ENCODE measurements at regions not wholly inside any gene's neighbourhood (a gene's known extent, or its start where the extent isn't known, plus 50 kb on each side); places are given as distances from the start of the nearest gene placed in this dataset.

- Histone ChIP-seq H4K20me1 (ENCODE audit: insufficient read depth, low read length) (no peaks in the 10 kb centered on the region), H3K9me2 (replicated peaks; ENCODE audit: insufficient read depth, low read length) (no peaks in the 10 kb centered on the region), H3K4me1 (ENCODE audit: low read length) (no peaks in the 10 kb centered on the region), H3K4me2 (ENCODE audit: low read depth, low read length) (no peak overlapping the region), H3K4me3 (ENCODE audit: low read length) (no peak overlapping the region), H3K9me3 (replicated peaks; ENCODE audit: insufficient read depth, low read length) (no peaks in the 10 kb centered on the region), H2AFZ (ENCODE audit: low read length) (no peak overlapping the region), H3K27ac (ENCODE audit: low read length) (no peak overlapping the region), H3K79me2 (ENCODE audit: low read length) (no peaks in the 10 kb centered on the region), H3K27me3 (replicated peaks; ENCODE audit: insufficient read depth, low read length) (no peaks in the 10 kb centered on the region), H3F3A (ENCODE audit: insufficient read depth, low read length) (no peaks in the 10 kb centered on the region), H3K36me3 (replicated peaks; ENCODE audit: insufficient read depth, low read length) (no peaks in the 10 kb centered on the region), H3K9ac (ENCODE audit: low read length) (no peak overlapping the region)
- no peak for DNase-seq
- TF ChIP-seq CTCF (IDR thresholded peaks at IDR 0.05; ENCODE audit: low read length) (no peak), EZH2phosphoT487 (IDR thresholded peaks at IDR 0.05; ENCODE audit: low read length) (no peak), EZH2 (optimal IDR thresholded peaks at IDR 0.05; ENCODE audit: low read depth, low read length) (no peak)
Measured at GRCh38 chr1:67594764-67595163, 90.2 kb upstream of the GADD45A start.

- no peaks in the 10 kb centered on the region for H3K9me2 ChIP-seq (replicated peaks; ENCODE audit: insufficient read depth, low read length)
- no peaks in the 10 kb centered on the region for H3K36me3 ChIP-seq (replicated peaks; ENCODE audit: insufficient read depth, low read length)
- H3K4me1 ChIP-seq (ENCODE audit: low read length) = no peaks in the 10 kb centered on the region
- no peaks in the 10 kb centered on the region for H3K79me2 ChIP-seq (ENCODE audit: low read length)
- no peaks in the 10 kb centered on the region for H3K9me3 ChIP-seq (replicated peaks; ENCODE audit: insufficient read depth, low read length)
- DNase-seq = no peak
- no peak overlapping the region for H3K9ac ChIP-seq (ENCODE audit: low read length)
- TF ChIP-seq EZH2 (optimal IDR thresholded peaks at IDR 0.05; ENCODE audit: low read depth, low read length) = no peak
- TF ChIP-seq CTCF (IDR thresholded peaks at IDR 0.05; ENCODE audit: low read length) = no peak
- TF ChIP-seq EZH2phosphoT487 (IDR thresholded peaks at IDR 0.05; ENCODE audit: low read length) = no peak
- H3K4me2 ChIP-seq (ENCODE audit: low read depth, low read length) = no peak overlapping the region
- no peaks in the 10 kb centered on the region for H3K27me3 ChIP-seq (replicated peaks; ENCODE audit: insufficient read depth, low read length)
- H3K27ac ChIP-seq (ENCODE audit: low read length) = no peak overlapping the region
- H4K20me1 ChIP-seq (ENCODE audit: insufficient read depth, low read length) = no peaks in the 10 kb centered on the region
- H3K4me3 ChIP-seq (ENCODE audit: low read length) = no peak overlapping the region
- H3F3A ChIP-seq (ENCODE audit: insufficient read depth, low read length) = no peaks in the 10 kb centered on the region
- H2AFZ ChIP-seq (ENCODE audit: low read length) = no peak overlapping the region
Measured at GRCh38 chr1:67596674-67597073, 88.3 kb upstream of the GADD45A start.

GRCh38 chr1:67597336-67597735, 87.7 kb upstream of the GADD45A start:
- no peak for DNase-seq
- Histone ChIP-seq H4K20me1 (ENCODE audit: insufficient read depth, low read length) (no peaks in the 10 kb centered on the region), H3K4me3 (ENCODE audit: low read length) (no peak overlapping the region), H3K9me3 (replicated peaks; ENCODE audit: insufficient read depth, low read length) (no peaks in the 10 kb centered on the region), H3K27me3 (replicated peaks; ENCODE audit: insufficient read depth, low read length) (no peaks in the 10 kb centered on the region), H3K9me2 (replicated peaks; ENCODE audit: insufficient read depth, low read length) (no peaks in the 10 kb centered on the region), H2AFZ (ENCODE audit: low read length) (no peak overlapping the region), H3K4me2 (ENCODE audit: low read depth, low read length) (no peak overlapping the region), H3K4me1 (ENCODE audit: low read length) (no peaks in the 10 kb centered on the region), H3K27ac (ENCODE audit: low read length) (no peak overlapping the region), H3K79me2 (ENCODE audit: low read length) (no peaks in the 10 kb centered on the region), H3K36me3 (replicated peaks; ENCODE audit: insufficient read depth, low read length) (no peaks in the 10 kb centered on the region), H3K9ac (ENCODE audit: low read length) (no peak overlapping the region), H3F3A (ENCODE audit: insufficient read depth, low read length) (no peaks in the 10 kb centered on the region)
- no peak for TF ChIP-seq EZH2phosphoT487 (IDR thresholded peaks at IDR 0.05; ENCODE audit: low read length)
- no peak for TF ChIP-seq CTCF (IDR thresholded peaks at IDR 0.05; ENCODE audit: low read length)
- TF ChIP-seq EZH2 (optimal IDR thresholded peaks at IDR 0.05; ENCODE audit: low read depth, low read length) = no peak

Data from MM.1S (cell line).